GM13977 (cell line): ENCODE measurements at regions not wholly inside any gene's neighbourhood (a gene's known extent, or its start where the extent isn't known, plus 50 kb on each side); places are given as distances from the start of the nearest gene placed in this dataset.

Experiments used
- DNase-seq: peaks from one replicate; pipeline ENCODE4 v3.0.0; 2012; ENCODE audit warnings: low spot score
- CTCF ChIP-seq: IDR thresholded peaks from 2 replicates; pipeline ENCODE4 v1.5.1; 2012; ENCODE audit warnings: mild to moderate bottlenecking, control low read depth; ENCODE audit not compliant: insufficient read depth; ENCODE audit errors: extremely low read depth, missing control alignments
- in situ Hi-C: fragments of 300-500 bp; cut with MboI; formaldehyde crosslinking; loops from one replicate; pipeline ENCODE4 v1.12.0; 2022; ENCODE audit warnings: low sequenced_read_pairs, low pct_unique_long_range_greater_than_20kb, mixed read lengths, inconsistent platforms; ENCODE audit not compliant: unreplicated experiment

GRCh38 chr6:94478133-94479005 lies 1059.0 kb upstream of the EPHA7 start:
- in situ Hi-C loops = no loop called here
- no peak for DNase-seq
- TF ChIP-seq CTCF = no peak

DNA sequence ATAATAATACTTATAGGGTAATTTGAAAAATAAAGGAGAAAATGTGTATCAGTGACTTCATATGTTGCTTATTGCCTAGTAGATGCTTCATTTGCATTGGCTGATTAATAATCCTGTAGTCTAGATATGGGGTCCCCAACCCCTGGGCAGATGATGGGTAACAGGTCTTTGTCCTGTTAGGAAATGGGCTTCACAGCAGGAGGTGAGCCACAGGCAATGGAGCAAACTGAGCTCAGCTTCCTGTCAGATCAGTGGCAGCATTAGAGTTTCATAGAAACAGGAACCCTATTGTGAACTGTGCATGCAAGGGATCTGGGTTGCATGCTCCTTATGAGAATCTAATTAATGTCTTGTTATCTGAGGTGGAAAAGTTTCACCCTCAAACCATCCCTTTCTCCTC lies 1049.5 kb upstream of the EPHA7 start:
- in situ Hi-C loops = no loop called here
- TF ChIP-seq CTCF = no peak
- DNase-seq = no peak

DNA sequence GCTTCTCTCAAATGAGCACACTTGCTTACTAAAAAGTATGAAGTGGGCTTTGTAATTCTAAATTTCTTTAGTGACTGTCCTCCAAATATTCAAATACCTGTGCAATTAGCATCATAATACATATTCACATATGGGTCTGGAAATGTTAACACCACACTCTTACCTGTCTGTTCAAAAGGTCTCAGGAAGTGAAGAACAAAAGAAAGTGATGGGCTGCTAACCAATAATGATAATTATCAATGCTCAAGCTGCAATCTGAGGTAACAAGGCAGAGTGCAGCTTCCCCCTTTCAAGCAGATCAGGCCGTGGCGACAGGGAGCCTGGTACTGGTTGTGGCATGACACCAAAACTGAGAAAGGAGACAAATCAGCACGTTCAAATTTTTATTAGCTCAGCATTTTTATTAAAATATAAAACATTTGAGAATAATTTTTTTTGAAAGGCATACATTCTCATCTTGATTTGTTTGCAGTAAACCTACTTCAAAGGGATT lies 1044.7 kb upstream of the EPHA7 start:
- TF ChIP-seq CTCF = no peak
- DNase-seq = no peak
- in situ Hi-C loops = no loop called here

- DNase-seq = no peak
- in situ Hi-C loops = no loop called here
- TF ChIP-seq CTCF = no peak
These were observed 1043.9 kb upstream of the EPHA7 start for GRCh38 chr6:94463306-94463705.

DNA sequence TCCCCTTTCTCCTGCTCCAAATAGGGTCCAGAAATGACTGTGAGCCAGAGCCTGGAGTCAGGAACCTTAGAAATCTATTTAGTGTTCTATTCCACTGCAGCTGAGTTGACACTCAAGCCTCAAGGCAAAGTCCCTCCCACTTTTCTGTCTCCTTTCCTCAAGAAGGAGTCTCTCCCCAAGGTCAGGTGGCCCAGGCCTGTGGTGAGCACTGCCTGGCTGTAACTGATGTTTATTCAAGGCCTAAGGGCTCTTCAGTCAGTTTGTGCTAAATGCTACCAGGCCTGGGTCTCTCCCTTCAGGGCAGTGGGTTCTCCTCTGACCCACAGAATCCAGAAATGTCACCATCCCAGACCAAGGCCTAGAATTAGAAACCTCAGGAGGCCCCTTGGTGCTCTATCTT lies 1042.9 kb upstream of the EPHA7 start:
- in situ Hi-C loops = no loop called here
- no peak for TF ChIP-seq CTCF

GRCh38 chr6:94456266-94456665 lies 1036.9 kb upstream of the EPHA7 start:
- in situ Hi-C loops = no loop called here
- DNase-seq = no peak
- TF ChIP-seq CTCF = no peak

More for the DNA sequence above, 1042.9 kb upstream of the EPHA7 start:
- DNase-seq = no peak

DNA sequence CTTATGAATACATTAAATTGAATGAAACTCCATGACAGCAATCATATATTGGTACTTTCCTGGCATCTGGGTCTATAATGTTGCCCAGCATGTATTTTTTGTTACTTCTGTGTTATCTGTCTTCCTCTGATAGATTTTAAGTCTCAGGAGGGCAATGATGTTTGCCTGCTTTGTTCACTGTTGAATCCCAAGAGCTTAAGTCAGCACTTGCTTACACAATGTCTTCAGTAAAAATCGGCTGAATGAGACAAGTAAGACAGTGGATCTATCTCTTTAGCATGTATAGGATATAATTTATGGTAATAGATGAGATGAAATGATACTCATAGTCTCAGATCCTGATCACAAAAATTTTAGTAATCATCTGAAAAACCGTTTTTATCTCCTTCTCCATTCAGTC lies 1034.9 kb upstream of the EPHA7 start:
- in situ Hi-C loops = no loop called here
- TF ChIP-seq CTCF = no peak
- no peak for DNase-seq
